ENCODE measurements at regions not wholly inside any gene's neighbourhood (a gene's known extent, or its start where the extent isn't known, plus 50 kb on each side); places are given as distances from the start of the nearest gene placed in this dataset.

DNA sequence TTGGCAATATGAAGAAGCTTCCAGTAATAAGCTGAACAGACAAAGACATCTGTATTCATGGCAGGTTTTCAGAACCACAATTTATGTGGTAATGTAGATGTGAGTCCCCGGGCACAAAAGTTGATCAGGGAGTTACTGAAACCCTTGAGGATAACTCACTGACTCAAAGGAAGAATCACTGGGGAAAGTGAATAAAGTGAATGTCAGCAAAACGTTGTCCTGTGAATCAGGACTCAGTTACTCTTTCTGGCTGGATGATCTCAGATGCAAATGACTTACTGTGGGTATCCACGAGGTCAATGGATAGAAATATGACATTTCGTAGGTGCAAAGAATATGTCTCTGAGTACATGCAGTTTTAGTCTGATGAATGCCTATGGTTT, 172.8 kb upstream of the CTBP2 start:
- H3K36me3 ChIP-seq (ENCODE audit: insufficient read depth, low read length) = no peaks in the 10 kb centered on the region
- no peaks in the 10 kb centered on the region for H3K9me3 ChIP-seq (ENCODE audit: low read length)
- H3K4me3 ChIP-seq (ENCODE audit: low read depth in 1 of 2, low read length in 2 of 2) = no peak overlapping the region
- no peak overlapping the region for H3K27ac ChIP-seq (ENCODE audit: low read depth, low read length)
- no peak overlapping the region for H3K9ac ChIP-seq (ENCODE audit: low read length)
- no peaks in the 10 kb centered on the region for H3K27me3 ChIP-seq (ENCODE audit: control insufficient read depth in 1 of 2, insufficient read depth in 2 of 2, low read length in 2 of 2)
- no peaks in the 10 kb centered on the region for H3K4me1 ChIP-seq (ENCODE audit: insufficient read depth, low read length)

GRCh38 chr10:125332548-125333208, 172.3 kb upstream of the CTBP2 start:
- no peak overlapping the region for H3K4me3 ChIP-seq (ENCODE audit: low read depth in 1 of 2, low read length in 2 of 2)
- H3K4me1 ChIP-seq (ENCODE audit: insufficient read depth, low read length) = no peaks in the 10 kb centered on the region
- no peaks in the 10 kb centered on the region for H3K27me3 ChIP-seq (ENCODE audit: control insufficient read depth in 1 of 2, insufficient read depth in 2 of 2, low read length in 2 of 2)
- no peaks in the 10 kb centered on the region for H3K36me3 ChIP-seq (ENCODE audit: insufficient read depth, low read length)
- no peak overlapping the region for H3K27ac ChIP-seq (ENCODE audit: low read depth, low read length)
- H3K9me3 ChIP-seq (ENCODE audit: low read length) = no peaks in the 10 kb centered on the region
- no peak overlapping the region for H3K9ac ChIP-seq (ENCODE audit: low read length)

DNA sequence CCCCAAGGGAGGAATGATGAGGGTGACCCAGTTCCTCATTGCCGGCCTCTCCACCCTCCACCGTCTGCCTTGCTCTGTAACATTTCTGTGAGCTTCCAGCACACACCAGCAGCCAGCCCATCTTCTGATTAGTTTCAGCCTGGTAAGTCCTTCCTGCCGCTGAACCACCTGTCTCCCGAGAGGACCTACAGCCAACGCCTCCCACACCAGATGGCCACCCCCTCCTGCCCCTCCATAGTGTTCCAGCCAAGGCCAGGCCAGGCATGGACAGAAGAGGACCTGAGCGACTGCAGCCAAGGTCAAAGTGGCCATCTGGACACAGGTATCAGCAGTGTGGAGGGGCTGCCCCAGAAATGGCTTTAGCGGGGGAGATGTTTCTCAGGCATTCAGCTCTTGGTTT, 170.7 kb upstream of the CTBP2 start:
- Histone ChIP-seq H3K27ac (ENCODE audit: low read depth, low read length) (no peak overlapping the region), H3K4me1 (ENCODE audit: insufficient read depth, low read length) (no peaks in the 10 kb centered on the region), H3K9ac (ENCODE audit: low read length) (no peak overlapping the region), H3K4me3 (ENCODE audit: low read depth in 1 of 2, low read length in 2 of 2) (no peak overlapping the region), H3K9me3 (ENCODE audit: low read length) (no peaks in the 10 kb centered on the region), H3K36me3 (ENCODE audit: insufficient read depth, low read length) (no peaks in the 10 kb centered on the region), H3K27me3 (ENCODE audit: control insufficient read depth in 1 of 2, insufficient read depth in 2 of 2, low read length in 2 of 2) (no peaks in the 10 kb centered on the region)

DNA sequence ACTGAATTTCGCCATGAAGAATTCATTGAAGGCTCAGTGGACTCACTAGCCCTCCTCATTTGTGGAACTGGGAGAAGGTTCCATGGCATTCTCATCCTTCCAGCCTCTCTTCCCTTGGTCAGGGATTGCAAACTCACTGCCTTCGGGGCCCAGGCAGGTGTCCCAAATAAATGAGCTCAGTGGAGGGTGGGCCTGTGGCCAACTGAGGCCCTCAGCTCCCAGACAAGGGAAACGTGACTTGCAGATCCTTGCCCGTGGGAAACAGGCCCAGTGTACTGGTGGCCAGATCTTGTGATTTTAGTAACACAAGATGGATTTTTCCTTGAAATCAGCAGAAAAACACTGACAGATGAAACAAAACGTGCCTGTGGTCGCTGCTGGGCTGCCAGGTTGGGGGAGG, 168.7 kb upstream of the CTBP2 start:
- no peak overlapping the region for H3K27ac ChIP-seq (ENCODE audit: low read depth, low read length)
- no peaks in the 10 kb centered on the region for H3K4me1 ChIP-seq (ENCODE audit: insufficient read depth, low read length)
- no peaks in the 10 kb centered on the region for H3K27me3 ChIP-seq (ENCODE audit: control insufficient read depth in 1 of 2, insufficient read depth in 2 of 2, low read length in 2 of 2)
- no peak overlapping the region for H3K4me3 ChIP-seq (ENCODE audit: low read depth in 1 of 2, low read length in 2 of 2)
- H3K9me3 ChIP-seq (ENCODE audit: low read length) = no peaks in the 10 kb centered on the region
- no peaks in the 10 kb centered on the region for H3K36me3 ChIP-seq (ENCODE audit: insufficient read depth, low read length)
- no peak overlapping the region for H3K9ac ChIP-seq (ENCODE audit: low read length)

- no peaks in the 10 kb centered on the region for H3K27me3 ChIP-seq (ENCODE audit: control insufficient read depth in 1 of 2, insufficient read depth in 2 of 2, low read length in 2 of 2)
- H3K4me3 ChIP-seq (ENCODE audit: low read depth in 1 of 2, low read length in 2 of 2) = no peak overlapping the region
- H3K36me3 ChIP-seq (ENCODE audit: insufficient read depth, low read length) = no peaks in the 10 kb centered on the region
- no peaks in the 10 kb centered on the region for H3K4me1 ChIP-seq (ENCODE audit: insufficient read depth, low read length)
- H3K9me3 ChIP-seq (ENCODE audit: low read length) = peaks cover 5% of the 10 kb centered on the region
- H3K27ac ChIP-seq (ENCODE audit: low read depth, low read length) = no peak overlapping the region
- no peak overlapping the region for H3K9ac ChIP-seq (ENCODE audit: low read length)
Measured at GRCh38 chr10:125325326-125325725, 165.0 kb upstream of the CTBP2 start.

- H3K4me3 ChIP-seq (ENCODE audit: low read depth in 1 of 2, low read length in 2 of 2) = no peak overlapping the region
- no peak overlapping the region for H3K27ac ChIP-seq (ENCODE audit: low read depth, low read length)
Measured at GRCh38 chr10:125316436-125316835, 156.1 kb upstream of the CTBP2 start.

GRCh38 chr10:125300937-125301336, 140.6 kb upstream of the CTBP2 start:
- no peaks in the 10 kb centered on the region for H3K9me3 ChIP-seq (ENCODE audit: low read length)
- no peaks in the 10 kb centered on the region for H3K36me3 ChIP-seq (ENCODE audit: insufficient read depth, low read length)
- no peak overlapping the region for H3K4me3 ChIP-seq (ENCODE audit: low read depth in 1 of 2, low read length in 2 of 2)
- no peak overlapping the region for H3K9ac ChIP-seq (ENCODE audit: low read length)
- no peak overlapping the region for H3K27ac ChIP-seq (ENCODE audit: low read depth, low read length)
- H3K27me3 ChIP-seq (ENCODE audit: control insufficient read depth in 1 of 2, insufficient read depth in 2 of 2, low read length in 2 of 2) = no peaks in the 10 kb centered on the region
- no peaks in the 10 kb centered on the region for H3K4me1 ChIP-seq (ENCODE audit: insufficient read depth, low read length)

More at GRCh38 chr10:125316436-125316835, 156.1 kb upstream of the CTBP2 start:
- Histone ChIP-seq H3K9ac (ENCODE audit: low read length) (no peak overlapping the region), H3K9me3 (ENCODE audit: low read length) (no peaks in the 10 kb centered on the region), H3K36me3 (ENCODE audit: insufficient read depth, low read length) (no peaks in the 10 kb centered on the region), H3K27me3 (ENCODE audit: control insufficient read depth in 1 of 2, insufficient read depth in 2 of 2, low read length in 2 of 2) (no peaks in the 10 kb centered on the region), H3K4me1 (ENCODE audit: insufficient read depth, low read length) (no peaks in the 10 kb centered on the region)

GRCh38 chr10:125299461-125299860, 139.1 kb upstream of the CTBP2 start:
- Histone ChIP-seq H3K9ac (ENCODE audit: low read length) (no peak overlapping the region), H3K36me3 (ENCODE audit: insufficient read depth, low read length) (no peaks in the 10 kb centered on the region), H3K4me3 (ENCODE audit: low read depth in 1 of 2, low read length in 2 of 2) (no peak overlapping the region), H3K4me1 (ENCODE audit: insufficient read depth, low read length) (no peaks in the 10 kb centered on the region), H3K9me3 (ENCODE audit: low read length) (no peaks in the 10 kb centered on the region), H3K27me3 (ENCODE audit: control insufficient read depth in 1 of 2, insufficient read depth in 2 of 2, low read length in 2 of 2) (no peaks in the 10 kb centered on the region), H3K27ac (ENCODE audit: low read depth, low read length) (no peak overlapping the region)

GRCh38 chr10:125296598-125296997, 136.2 kb upstream of the CTBP2 start:
- Histone ChIP-seq H3K9me3 (ENCODE audit: low read length) (no peaks in the 10 kb centered on the region), H3K27me3 (ENCODE audit: control insufficient read depth in 1 of 2, insufficient read depth in 2 of 2, low read length in 2 of 2) (no peaks in the 10 kb centered on the region), H3K27ac (ENCODE audit: low read depth, low read length) (no peak overlapping the region), H3K4me3 (ENCODE audit: low read depth in 1 of 2, low read length in 2 of 2) (no peak overlapping the region), H3K4me1 (ENCODE audit: insufficient read depth, low read length) (no peaks in the 10 kb centered on the region), H3K9ac (ENCODE audit: low read length) (no peak overlapping the region), H3K36me3 (ENCODE audit: insufficient read depth, low read length) (no peaks in the 10 kb centered on the region)

- H3K9ac ChIP-seq (ENCODE audit: low read length) = no peak overlapping the region
- H3K27ac ChIP-seq (ENCODE audit: low read depth, low read length) = no peak overlapping the region
- no peaks in the 10 kb centered on the region for H3K27me3 ChIP-seq (ENCODE audit: control insufficient read depth in 1 of 2, insufficient read depth in 2 of 2, low read length in 2 of 2)
- no peak overlapping the region for H3K4me3 ChIP-seq (ENCODE audit: low read depth in 1 of 2, low read length in 2 of 2)
- H3K36me3 ChIP-seq (ENCODE audit: insufficient read depth, low read length) = no peaks in the 10 kb centered on the region
- H3K4me1 ChIP-seq (ENCODE audit: insufficient read depth, low read length) = no peaks in the 10 kb centered on the region
- no peaks in the 10 kb centered on the region for H3K9me3 ChIP-seq (ENCODE audit: low read length)
Measured at GRCh38 chr10:125294109-125294508, 133.7 kb upstream of the CTBP2 start.

DNA sequence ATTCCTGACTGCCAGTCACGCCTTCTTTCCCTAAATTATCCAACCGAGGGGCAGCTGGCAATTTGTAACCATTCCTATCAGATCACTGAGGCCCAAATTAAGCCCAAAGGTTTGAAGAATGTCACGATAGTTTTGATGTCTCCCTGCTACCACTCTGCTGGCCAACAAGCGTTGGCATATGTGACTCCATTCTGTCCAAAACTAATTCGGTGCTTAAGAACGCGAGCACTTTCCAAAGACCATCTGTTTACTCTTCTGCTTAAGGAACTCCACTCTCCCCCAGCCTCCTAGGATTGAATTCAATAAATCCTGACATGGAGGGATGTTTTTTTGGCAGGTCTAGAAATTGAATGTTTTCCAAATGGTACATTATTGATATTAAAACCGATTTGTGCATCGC, 131.5 kb upstream of the CTBP2 start:
- H3K27me3 ChIP-seq (ENCODE audit: control insufficient read depth in 1 of 2, insufficient read depth in 2 of 2, low read length in 2 of 2) = peaks cover 0 to under 1% of the 10 kb centered on the region in 2 donors
- H3K36me3 ChIP-seq (ENCODE audit: insufficient read depth, low read length) = no peaks in the 10 kb centered on the region
- no peak overlapping the region for H3K27ac ChIP-seq (ENCODE audit: low read depth, low read length)
- H3K4me1 ChIP-seq (ENCODE audit: insufficient read depth, low read length) = no peaks in the 10 kb centered on the region
- no peak overlapping the region for H3K4me3 ChIP-seq (ENCODE audit: low read depth in 1 of 2, low read length in 2 of 2)
- H3K9me3 ChIP-seq (ENCODE audit: low read length) = no peaks in the 10 kb centered on the region
- H3K9ac ChIP-seq (ENCODE audit: low read length) = no peak overlapping the region

GRCh38 chr10:125289461-125289860, 129.1 kb upstream of the CTBP2 start:
- H3K9me3 ChIP-seq (ENCODE audit: low read length) = no peaks in the 10 kb centered on the region
- H3K4me1 ChIP-seq (ENCODE audit: insufficient read depth, low read length) = no peaks in the 10 kb centered on the region
- no peak overlapping the region for H3K9ac ChIP-seq (ENCODE audit: low read length)

More at GRCh38 chr10:125289461-125289860, 129.1 kb upstream of the CTBP2 start:
- Histone ChIP-seq H3K4me3 (ENCODE audit: low read depth in 1 of 2, low read length in 2 of 2) (no peak overlapping the region), H3K27ac (ENCODE audit: low read depth, low read length) (no peak overlapping the region), H3K27me3 (ENCODE audit: control insufficient read depth in 1 of 2, insufficient read depth in 2 of 2, low read length in 2 of 2) (peaks cover 0 to 4% of the 10 kb centered on the region in 2 donors), H3K36me3 (ENCODE audit: insufficient read depth, low read length) (no peaks in the 10 kb centered on the region)

All from muscle layer of colon (tissue), 2 donors.